ENCODE measurements at regions not wholly inside any gene's neighbourhood (a gene's known extent, or its start where the extent isn't known, plus 50 kb on each side); places are given as distances from the start of the nearest gene placed in this dataset.

GRCh38 chr2:160906878-160907277, 253.3 kb upstream of the TANK start:
- H3F3A ChIP-seq (ENCODE audit: low read depth) = no peaks in the 10 kb centered on the region
- TF ChIP-seq, protein P1, sequence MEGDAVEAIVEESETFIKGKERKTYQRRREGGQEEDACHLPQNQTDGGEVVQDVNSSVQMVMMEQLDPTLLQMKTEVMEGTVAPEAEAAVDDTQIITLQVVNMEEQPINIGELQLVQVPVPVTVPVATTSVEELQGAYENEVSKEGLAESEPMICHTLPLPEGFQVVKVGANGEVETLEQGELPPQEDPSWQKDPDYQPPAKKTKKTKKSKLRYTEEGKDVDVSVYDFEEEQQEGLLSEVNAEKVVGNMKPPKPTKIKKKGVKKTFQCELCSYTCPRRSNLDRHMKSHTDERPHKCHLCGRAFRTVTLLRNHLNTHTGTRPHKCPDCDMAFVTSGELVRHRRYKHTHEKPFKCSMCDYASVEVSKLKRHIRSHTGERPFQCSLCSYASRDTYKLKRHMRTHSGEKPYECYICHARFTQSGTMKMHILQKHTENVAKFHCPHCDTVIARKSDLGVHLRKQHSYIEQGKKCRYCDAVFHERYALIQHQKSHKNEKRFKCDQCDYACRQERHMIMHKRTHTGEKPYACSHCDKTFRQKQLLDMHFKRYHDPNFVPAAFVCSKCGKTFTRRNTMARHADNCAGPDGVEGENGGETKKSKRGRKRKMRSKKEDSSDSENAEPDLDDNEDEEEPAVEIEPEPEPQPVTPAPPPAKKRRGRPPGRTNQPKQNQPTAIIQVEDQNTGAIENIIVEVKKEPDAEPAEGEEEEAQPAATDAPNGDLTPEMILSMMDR (conservative IDR thresholded peaks at IDR 0.05; ENCODE audit: low read length) = no peak
- TF ChIP-seq EZH2phosphoT487 (IDR thresholded peaks at IDR 0.05; ENCODE audit: borderline replicate concordance) = no peak
- no peak overlapping the region for H3K4me3 ChIP-seq (ENCODE audit: low read length, poor library complexity, severe bottlenecking)
- H3K9ac ChIP-seq (ENCODE audit: low read depth, low read length, poor library complexity, severe bottlenecking) = no peak overlapping the region
- H3K4me2 ChIP-seq (ENCODE audit: low read depth, low read length, poor library complexity, severe bottlenecking) = no peak overlapping the region
- no peaks in the 10 kb centered on the region for H3K9me2 ChIP-seq (replicated peaks; ENCODE audit: low read depth, low read length)
- H3K79me2 ChIP-seq (ENCODE audit: insufficient read depth, low read length) = no peaks in the 10 kb centered on the region
- H3K36me3 ChIP-seq (ENCODE audit: insufficient read depth, low read length) = no peaks in the 10 kb centered on the region
- no peak overlapping the region for H2AFZ ChIP-seq (ENCODE audit: low read length)
- no peaks in the 10 kb centered on the region for H4K20me1 ChIP-seq (ENCODE audit: insufficient read depth, low read length, poor library complexity, severe bottlenecking)
- no peaks in the 10 kb centered on the region for H3K9me3 ChIP-seq (ENCODE audit: insufficient read depth, low read depth, low read length)
- peaks cover 5% of the 10 kb centered on the region for H3K4me1 ChIP-seq (ENCODE audit: insufficient read depth, low read length, poor library complexity, severe bottlenecking)
- no peaks in the 10 kb centered on the region for H3K27me3 ChIP-seq (ENCODE audit: insufficient read depth, low read length, poor library complexity, severe bottlenecking)

GRCh38 chr2:160907738-160908137, 252.5 kb upstream of the TANK start:
- TF ChIP-seq, protein P1 (conservative IDR thresholded peaks at IDR 0.05; ENCODE audit: low read length) = no peak
- no peak for TF ChIP-seq EZH2phosphoT487 (IDR thresholded peaks at IDR 0.05; ENCODE audit: borderline replicate concordance)
- Histone ChIP-seq H3K79me2 (ENCODE audit: insufficient read depth, low read length) (no peaks in the 10 kb centered on the region), H3K9me3 (ENCODE audit: insufficient read depth, low read depth, low read length) (no peaks in the 10 kb centered on the region), H3K9ac (ENCODE audit: low read depth, low read length, poor library complexity, severe bottlenecking) (no peak overlapping the region), H3K36me3 (ENCODE audit: insufficient read depth, low read length) (no peaks in the 10 kb centered on the region), H3K4me3 (ENCODE audit: low read length, poor library complexity, severe bottlenecking) (no peak overlapping the region), H3K4me2 (ENCODE audit: low read depth, low read length, poor library complexity, severe bottlenecking) (no peak overlapping the region), H3K27me3 (ENCODE audit: insufficient read depth, low read length, poor library complexity, severe bottlenecking) (no peaks in the 10 kb centered on the region), H3K4me1 (ENCODE audit: insufficient read depth, low read length, poor library complexity, severe bottlenecking) (peaks cover 13% of the 10 kb centered on the region), H3K9me2 (replicated peaks; ENCODE audit: low read depth, low read length) (no peaks in the 10 kb centered on the region), H2AFZ (ENCODE audit: low read length) (no peak overlapping the region), H3F3A (ENCODE audit: low read depth) (no peaks in the 10 kb centered on the region), H4K20me1 (ENCODE audit: insufficient read depth, low read length, poor library complexity, severe bottlenecking) (no peaks in the 10 kb centered on the region)

DNA sequence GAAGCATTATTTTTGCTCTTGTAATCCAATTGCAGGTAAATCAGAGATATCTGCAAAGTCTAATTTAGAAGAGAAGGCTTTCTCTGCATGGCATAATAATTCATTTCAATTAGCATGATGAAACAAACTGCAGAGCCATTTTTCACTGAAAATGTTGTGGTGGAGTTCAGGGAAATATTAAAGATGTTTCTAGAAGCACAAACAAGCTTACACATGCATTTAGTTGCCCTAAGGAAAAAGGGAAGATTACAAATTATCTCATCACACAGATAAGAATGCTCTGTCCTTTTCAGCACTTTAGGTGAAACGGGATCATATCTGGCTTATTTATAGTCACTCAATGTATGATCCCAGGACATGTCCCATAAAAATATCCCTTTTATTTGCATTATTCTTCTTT, 252.1 kb upstream of the TANK start:
- Histone ChIP-seq H3K9me2 (replicated peaks; ENCODE audit: low read depth, low read length) (no peaks in the 10 kb centered on the region), H3K4me1 (ENCODE audit: insufficient read depth, low read length, poor library complexity, severe bottlenecking) (peaks cover 15% of the 10 kb centered on the region), H2AFZ (ENCODE audit: low read length) (no peak overlapping the region), H3K9ac (ENCODE audit: low read depth, low read length, poor library complexity, severe bottlenecking) (no peak overlapping the region), H3K4me3 (ENCODE audit: low read length, poor library complexity, severe bottlenecking) (no peak overlapping the region), H4K20me1 (ENCODE audit: insufficient read depth, low read length, poor library complexity, severe bottlenecking) (no peaks in the 10 kb centered on the region), H3F3A (ENCODE audit: low read depth) (no peaks in the 10 kb centered on the region), H3K9me3 (ENCODE audit: insufficient read depth, low read depth, low read length) (no peaks in the 10 kb centered on the region), H3K4me2 (ENCODE audit: low read depth, low read length, poor library complexity, severe bottlenecking) (no peak overlapping the region), H3K27me3 (ENCODE audit: insufficient read depth, low read length, poor library complexity, severe bottlenecking) (no peaks in the 10 kb centered on the region), H3K36me3 (ENCODE audit: insufficient read depth, low read length) (no peaks in the 10 kb centered on the region), H3K79me2 (ENCODE audit: insufficient read depth, low read length) (no peaks in the 10 kb centered on the region)
- TF ChIP-seq EZH2phosphoT487 (IDR thresholded peaks at IDR 0.05; ENCODE audit: borderline replicate concordance) = no peak
- TF ChIP-seq, protein P1 (conservative IDR thresholded peaks at IDR 0.05; ENCODE audit: low read length) = no peak

Data from Loucy (cell line).